HG03521 (cell line): ENCODE measurements at regions not wholly inside any gene's neighbourhood (a gene's known extent, or its start where the extent isn't known, plus 50 kb on each side); places are given as distances from the start of the nearest gene placed in this dataset.
"Not testable (repeated sequence)": the region's sequence is repeated elsewhere in the genome, so short reads cannot be mapped to it uniquely, and the experiment has no call there.

Experiments used
- ATAC-seq: cut with Tn5 transposase; IDR thresholded peaks from one replicate; pipeline ENCODE4 v1.9.1; 2021; ENCODE audit warnings: mild to moderate bottlenecking, moderate library complexity; ENCODE audit not compliant: unreplicated experiment

DNA sequence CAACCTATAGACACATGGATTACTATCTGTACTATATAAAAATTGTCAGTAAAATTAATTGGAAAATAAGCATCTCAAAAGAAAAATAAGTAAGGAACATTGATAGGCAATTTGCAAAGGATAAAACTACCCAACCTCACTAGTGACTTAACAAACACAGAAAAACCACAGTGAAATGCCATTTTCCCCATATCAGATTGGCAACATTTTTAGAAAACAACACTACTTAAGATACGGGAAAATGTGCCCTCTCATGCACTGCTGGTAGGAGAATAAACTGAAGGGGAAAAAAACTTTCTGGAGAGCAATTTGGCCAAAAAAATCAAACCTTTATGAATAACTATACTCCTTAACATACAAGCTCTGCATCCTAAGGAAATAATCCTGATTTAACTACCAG is 254.0 kb downstream of the DEPDC1B start:
- no peak for ATAC-seq

DNA sequence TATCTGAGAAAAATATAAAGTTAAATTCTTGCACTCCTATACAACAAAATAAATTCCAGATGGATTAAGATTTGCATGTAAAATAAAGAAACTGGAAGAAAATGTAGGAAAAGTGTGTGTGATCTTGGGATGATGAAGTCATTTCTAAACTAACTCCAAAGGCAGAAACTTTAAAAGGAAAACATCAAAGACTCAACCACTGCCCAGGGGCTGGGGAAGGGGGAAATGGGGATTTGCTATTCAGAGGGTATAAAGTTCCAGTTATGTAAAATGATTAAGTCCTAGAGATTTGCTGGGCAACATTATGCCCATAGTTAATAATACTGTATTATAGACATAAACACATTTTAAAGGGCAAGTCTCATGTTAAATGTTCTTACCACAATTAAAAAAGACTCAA is 254.5 kb downstream of the DEPDC1B start:
- no peak for ATAC-seq

DNA sequence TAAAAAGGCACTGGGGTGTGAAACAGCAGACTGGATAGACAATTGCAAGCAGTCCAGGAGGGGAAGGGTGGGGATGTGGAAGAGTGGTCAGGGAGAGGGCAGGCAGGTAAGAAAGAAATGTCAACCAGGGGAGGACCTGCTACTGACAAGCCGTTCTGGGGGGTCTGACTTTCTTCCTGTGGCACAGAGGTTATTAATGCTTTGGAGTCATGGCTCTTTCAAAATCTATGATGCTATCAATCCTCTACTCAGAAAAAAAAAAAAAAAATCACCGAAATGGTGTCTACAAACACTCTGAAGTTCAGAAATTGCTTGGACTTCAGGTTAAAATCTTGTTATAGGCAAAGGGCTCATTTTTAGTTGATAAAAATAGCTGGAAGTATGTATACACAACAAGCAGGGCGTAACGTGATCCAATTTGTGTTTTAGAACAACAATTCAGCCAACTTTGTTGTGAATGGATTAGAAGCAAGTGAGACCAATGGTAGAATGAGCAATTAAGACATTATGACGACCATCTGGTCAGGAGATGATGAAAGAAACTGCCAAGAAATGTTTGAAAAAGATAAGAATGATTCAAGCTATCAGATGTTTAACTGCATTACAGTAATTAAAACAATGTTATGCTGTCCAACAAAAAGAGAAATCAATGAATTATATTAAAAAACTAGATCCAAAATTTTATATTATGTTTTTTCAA is 255.2 kb downstream of the DEPDC1B start:
- no peak for ATAC-seq

DNA sequence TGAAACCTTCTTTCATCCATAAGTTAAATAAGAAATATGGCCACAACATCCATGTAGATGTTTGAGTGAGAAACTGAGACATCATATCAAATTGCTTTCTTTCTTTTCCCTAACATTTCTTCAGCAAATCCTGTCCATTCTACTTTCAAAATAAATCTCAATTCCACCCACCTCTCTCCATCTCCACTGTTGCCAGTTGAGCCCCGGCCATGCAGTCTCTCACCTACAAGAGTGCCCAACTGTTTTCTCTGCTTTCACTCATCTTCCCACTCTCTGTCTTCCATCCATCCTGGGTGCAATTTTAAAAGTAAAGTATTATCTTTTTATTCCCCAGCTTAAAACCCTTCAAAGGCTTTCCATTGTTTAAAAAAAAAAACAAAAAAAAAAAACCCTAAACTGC is 260.4 kb downstream of the DEPDC1B start:
- ATAC-seq = no peak

DNA sequence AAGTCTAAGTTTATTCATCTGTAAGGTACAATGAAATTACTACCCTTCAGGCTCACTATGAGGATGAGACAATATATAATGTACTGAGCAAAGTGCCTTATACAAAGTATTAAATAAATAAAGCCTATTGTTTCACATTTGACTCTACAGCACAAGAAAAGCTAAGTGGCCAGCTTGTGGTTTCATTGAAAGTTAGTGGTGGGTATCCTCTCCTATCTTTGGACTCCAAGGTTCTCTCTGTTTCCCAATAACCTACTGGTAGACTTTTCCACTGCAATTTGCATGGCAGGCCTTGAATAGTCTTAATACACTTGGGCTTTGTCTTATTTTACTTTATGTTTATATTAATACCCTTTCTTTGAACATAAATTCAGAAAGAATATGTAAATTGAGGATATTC is 262.7 kb downstream of the DEPDC1B start:
- ATAC-seq = no peak

DNA sequence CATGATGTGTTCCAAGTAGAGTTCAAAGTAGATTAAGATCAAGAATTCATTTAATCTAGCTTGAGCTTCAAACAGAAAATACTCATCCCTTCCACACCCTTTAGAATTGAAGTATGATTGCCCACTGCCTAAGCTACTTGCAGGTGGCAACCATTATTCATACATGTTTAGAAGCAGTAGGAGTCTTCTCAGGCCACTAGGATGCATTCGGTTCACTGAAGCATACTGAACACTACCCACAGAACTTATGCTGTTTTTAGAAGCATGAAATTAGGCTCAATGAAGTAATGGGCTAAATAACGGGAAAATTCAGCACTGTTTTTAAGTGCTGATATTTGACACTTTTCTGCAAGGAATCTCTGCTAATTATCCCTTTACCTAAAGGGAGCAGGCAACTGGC is 263.4 kb downstream of the DEPDC1B start:
- no peak for ATAC-seq

DNA sequence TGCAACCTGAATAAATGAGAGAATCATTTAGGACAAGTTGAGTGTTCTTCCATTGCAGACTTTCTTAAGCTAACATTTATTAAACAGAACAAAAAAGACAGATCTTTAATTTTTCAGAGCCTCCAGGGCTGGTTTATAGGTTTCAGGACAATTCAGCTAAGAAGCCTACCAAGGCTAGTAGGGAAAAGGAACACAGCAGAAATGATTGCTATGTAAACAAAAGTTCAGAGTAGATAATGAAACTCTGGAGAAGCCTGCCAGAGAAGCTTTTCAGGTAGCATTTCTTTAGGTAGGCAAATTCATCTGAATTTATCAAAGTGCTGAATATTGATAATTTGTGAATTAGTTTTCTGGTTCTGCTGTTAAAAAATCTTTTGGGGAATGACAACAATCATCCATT is 264.2 kb downstream of the DEPDC1B start:
- no peak for ATAC-seq

DNA sequence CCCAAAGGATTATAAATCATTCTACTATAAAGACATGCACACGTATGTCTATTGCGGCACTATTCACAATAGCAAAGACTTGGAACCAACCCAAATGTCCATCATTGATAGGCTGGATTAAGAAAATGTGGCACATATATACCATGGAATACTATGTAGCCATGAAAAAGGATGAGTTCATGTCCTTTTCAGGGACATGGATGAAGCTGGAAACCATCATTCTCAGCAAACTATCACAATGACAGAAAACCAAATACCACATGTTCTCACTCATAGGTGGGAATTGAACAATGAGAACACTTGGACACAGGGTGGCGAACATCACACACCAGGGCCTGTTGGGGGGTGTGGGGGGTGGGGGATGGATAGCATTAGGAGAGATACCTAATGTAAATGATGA is 273.8 kb downstream of the DEPDC1B start:
- not testable (repeated sequence) for ATAC-seq

DNA sequence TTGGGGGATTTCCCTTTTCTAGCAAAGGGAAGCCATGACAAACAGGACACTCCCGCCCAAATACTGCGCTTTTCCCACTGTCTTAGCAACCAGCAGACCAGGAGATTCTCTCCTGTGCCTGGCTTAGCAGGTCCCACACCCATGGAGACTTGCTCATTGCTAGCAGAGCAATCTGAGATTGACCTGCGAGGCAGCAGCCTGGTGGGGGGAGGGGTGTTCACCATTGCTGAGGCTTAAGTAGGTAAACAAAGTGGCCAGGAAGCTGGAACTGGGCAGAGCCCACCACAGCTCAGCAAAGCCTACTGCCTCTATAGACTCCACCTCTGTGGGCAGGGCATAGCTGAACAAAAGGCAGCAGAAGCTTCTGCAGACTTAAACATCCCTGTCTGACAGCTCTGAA is 279.2 kb downstream of the DEPDC1B start:
- ATAC-seq = not testable (repeated sequence)

DNA sequence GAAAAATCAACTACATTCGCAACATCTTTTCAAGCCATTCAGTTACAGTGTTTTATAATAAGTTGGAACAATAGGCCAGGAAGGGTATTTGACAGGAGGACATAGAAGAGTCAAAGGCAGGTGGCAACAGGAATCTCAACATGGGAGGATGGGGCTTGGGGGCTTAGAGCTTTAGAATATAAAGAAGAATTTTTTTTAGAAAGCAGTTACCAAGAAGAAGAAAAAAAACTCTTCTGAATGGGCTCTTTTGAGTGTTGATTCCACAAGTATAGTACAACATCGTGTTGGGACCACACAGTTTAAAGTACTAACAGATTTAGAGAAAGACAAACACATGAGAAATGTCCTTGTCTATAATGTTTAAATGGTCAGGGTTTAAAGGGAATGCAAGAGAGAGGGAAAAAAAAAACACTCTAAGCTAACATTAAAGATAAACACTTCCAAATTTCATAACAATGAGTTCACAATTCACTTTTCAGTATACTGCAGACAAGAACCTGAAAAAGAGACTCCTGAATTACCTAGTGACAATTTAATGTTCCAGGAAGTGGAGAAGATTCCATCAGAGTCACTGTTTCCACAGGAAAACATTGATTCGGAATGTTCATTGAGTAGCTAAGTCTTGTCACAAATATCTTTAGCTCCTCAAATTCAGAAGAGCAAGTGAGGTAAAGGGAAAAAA is 282.3 kb downstream of the DEPDC1B start:
- no peak for ATAC-seq

DNA sequence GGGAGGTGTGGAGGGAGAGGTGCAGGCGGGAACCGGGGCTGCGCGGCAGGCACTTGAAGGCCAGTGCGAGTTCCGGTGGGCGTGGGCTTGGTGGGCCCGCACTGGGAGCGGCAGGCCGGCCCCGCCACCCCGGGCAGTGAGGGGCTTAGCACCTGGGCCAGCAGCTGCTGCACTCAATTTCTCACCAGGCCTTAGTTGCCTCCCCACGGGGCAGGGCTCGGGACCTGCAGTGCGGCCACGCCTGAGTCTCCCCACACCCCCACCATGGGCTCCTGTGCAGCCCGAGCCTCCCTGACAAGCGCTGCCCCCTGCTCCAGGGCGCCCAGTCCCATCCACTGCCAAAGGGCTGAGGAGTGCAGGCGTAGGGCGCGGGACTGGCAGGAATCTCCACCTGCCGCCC is 284.5 kb downstream of the DEPDC1B start:
- no peak for ATAC-seq

DNA sequence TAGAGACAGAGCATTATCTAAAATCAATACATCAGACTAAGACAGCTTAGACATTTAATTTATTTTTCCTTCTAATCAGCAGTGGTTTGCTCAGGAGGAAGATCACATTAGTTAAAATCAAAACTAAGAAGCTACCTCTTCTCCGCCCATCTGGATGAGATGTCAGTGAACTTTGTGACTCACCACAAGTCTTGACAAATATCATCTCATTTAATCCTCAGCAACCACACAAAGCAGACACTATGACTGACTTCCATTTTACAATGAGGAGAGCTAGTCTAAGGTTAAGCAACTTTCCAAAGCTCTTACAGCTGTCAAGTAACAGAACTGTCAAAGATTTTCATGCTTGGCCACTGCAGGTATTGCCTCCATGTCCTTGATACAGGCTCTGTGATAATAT is 289.5 kb downstream of the DEPDC1B start:
- no peak for ATAC-seq

DNA sequence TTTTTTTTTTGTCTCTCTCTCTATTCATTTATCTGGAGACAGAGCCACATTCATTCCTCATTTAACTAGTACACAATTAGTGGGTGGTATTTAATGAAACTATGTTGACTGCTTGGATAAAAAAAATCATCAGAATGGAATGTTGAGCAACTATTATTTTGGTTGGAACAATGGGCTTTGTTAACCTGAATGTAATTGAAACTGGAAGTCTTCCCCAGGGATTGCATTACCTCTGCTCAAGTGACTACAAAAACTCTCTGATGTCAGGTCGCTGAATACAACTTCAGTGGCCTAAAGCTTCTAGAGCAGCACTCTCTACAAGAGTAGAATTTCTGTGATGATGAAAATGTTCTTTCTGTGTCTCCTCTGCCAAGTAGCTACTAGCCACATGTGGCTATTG is 295.8 kb downstream of the DEPDC1B start:
- no peak for ATAC-seq

DNA sequence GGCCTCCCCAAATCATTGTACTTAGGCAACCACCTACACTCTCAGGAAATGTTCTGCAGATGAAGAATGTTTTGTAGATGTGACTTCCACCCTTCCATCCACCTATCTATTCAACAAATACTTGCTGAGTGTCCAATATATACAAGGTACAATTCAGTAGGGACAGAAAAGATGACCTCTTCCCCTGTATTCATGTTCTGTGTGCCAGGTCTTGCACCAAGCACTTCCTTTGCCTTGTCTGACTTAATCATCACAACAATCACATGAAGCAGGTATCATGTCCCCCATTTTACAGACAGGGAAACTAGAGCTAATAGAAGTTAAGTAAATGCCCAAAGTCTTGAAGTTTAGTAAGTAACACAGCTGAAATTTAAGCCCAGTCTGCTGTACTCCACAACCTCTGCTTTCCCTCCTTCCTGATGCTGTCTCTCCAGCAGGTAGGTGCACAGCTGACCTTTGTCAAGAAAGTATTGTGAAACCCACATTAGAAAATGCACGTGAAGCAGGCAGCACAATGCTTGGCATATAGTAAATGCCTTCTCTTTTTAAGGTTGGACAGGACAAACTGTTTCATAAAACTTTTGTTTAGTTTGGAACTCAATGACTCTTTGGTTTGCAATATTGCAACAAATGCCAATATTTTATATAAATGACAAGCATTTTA is 296.5 kb downstream of the DEPDC1B start:
- no peak for ATAC-seq

DNA sequence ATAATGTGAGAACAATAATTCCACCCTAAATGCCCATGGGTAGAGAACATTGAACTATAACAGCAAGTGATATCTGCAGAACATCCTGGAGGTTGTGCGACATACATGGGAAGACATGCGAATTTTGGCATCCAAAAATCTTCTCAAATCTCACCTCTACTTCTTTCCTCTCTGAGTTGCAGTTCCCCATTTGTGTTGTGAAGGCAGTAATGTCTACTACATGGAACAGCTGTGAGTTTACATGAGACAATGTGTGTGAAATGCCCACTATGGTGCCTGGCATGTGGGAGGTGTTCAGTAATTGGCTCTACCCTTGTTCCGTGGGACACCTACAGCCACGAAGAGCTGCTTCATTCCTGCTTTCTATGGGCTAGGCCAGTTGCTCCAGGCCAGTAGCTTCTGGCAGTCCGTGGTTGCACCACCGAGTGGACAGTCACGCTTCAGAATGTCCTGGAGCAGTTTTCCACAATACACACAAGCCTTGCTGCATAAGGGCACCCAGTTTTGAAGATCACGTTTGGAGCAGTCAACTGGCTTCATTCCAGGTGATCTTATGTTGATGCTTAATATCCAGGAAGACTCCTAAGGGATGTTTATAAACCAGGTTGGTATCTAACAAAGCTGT is 297.7 kb downstream of the DEPDC1B start:
- no peak for ATAC-seq

DNA sequence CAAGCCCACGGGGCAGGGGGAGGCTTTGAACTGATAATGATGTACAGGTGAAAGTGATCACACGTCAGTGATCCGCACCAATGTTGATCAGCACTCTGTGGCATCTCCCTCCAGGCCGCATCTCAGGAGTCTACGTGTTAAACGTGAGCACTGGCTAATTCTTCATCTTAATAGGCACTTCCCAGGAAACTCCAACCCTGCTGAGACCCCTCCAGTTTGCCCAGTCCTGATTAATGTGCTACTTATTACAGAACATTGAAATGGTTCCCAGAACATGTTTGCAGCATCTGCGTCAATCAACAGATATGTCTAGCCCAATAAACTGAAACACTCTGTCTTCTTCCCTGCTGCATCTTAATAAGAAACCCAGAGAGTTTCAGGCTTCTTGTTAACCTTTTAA is 298.4 kb downstream of the DEPDC1B start:
- no peak for ATAC-seq

DNA sequence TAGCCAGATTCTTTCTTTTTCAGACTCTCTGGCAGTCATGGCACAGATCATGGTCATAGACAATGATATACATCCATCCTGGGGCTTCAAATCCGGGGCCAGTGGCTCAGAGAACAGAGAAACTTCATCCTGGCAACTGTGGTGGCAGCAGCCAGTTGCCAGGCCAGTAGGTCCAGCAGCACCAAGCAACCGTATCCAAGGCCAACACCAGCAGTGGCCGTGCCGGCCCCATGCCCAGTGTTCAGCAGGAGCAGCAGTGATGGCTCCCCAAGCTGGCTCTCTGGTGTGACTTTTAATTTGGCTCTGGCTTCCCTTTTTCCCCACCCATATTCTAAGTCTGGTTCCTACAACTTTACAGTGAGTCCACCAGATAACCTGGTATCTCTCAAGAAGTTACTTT is 300.5 kb downstream of the DEPDC1B start:
- no peak for ATAC-seq

DNA sequence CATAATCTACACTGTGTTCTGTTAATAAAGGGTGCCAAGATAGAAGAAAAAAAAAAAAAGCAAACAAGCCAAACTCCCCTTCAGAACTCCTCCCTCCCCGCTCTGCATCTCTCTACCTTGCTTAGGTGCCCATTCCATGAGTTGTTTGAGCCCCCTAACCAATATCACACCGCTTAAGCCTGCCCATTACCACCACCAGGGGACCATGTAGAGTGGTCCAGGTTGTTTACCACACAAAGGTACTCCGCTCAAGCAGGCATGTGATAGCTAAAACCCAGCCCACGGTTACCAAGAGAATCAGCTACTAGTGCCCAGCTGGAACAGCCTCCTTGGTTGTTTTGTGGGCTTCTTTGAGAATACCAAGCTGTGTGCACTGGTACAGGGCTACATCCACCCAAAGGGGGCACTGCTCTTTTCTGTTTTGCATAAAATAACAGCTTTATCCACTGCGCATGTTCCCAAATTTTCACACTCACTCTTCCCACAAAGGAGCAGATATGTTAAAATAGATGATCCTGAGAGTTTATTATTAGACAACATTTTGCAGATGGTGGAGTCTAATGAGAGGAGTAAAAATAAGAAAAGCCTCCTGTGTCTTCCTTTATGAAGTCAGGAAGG is 304.1 kb downstream of the DEPDC1B start:
- no peak for ATAC-seq

DNA sequence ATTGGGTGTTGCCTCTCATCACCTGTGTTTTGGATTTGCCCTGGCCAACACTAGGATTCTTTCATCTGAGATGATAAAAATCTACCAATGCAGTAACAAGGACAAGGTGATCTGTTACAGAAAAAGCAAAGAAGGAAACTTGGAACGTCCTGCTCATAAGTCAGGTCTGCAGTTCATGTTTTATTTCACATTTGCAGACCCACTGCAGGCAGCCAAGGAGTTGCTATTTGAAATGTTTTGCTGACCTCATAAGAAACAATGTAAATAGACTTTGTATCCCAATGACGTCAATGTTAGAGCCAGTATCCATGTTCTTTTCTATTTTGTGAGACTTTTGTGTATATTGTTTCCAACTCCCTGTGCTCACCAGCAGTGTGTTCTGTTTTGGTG is 312.9 kb downstream of the DEPDC1B start:
- no peak for ATAC-seq

DNA sequence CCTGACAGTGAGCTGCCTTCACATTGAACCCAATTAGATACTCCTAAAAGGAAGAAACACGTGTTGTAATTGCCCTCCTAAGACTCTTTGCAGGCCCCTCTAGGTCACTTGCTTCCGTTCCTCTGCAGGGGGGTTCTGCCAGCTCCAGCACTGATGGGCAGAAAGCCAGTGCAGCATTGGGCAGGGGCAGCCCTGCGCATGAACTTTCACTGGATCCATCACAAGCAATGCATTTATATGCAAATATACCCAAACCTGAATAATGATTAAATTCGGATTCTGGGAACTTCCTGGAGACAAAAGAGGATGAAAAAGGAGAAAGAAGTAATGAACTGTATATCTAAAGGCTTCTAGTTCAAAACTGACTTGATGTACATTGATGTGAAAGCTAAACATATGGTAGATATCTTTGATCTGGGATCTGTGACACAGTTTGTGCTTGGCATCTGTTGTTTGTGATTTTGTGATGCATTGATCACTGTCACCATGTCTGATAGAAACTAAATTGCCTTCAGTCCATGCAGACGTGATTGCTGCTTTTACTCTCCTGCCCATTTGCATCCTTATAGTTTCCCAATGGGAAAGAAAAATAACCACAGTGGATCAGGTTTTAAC is 313.4 kb downstream of the DEPDC1B start:
- ATAC-seq = no peak

DNA sequence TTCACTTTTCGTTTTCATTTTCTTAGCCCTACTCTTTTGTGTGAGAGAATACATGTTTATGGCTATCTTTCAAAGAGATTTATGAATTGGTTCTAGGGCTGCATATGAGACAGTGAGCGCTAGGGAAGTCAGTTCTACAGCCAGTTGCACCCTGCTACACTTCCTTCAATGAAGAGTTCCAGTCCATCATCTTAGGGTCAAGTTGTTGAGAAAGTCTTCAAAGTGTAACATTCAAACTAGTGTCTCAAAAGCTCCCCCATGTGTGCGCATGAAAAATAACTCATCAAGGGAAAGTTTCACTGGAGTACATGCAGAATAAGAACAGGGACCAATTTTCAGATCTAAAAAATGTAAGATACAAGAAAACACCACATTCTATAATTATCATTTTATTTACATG is 317.2 kb downstream of the DEPDC1B start:
- no peak for ATAC-seq
